Neural crest cell (in vitro differentiated cells): ENCODE measurements at regions not wholly inside any gene's neighbourhood (a gene's known extent, or its start where the extent isn't known, plus 50 kb on each side); places are given as distances from the start of the nearest gene placed in this dataset.

ENCODE experiments used
- DNase-seq: peaks from one replicate; pipeline ENCODE4 v3.0.0; 2021; ENCODE audit warnings: low read depth, mixed read lengths, low spot score
- H3K27ac Mint-ChIP-seq: one replicate; pipeline ENCODE4 v1.8.0; 2021; ENCODE audit warnings: mild to moderate bottlenecking, mixed read lengths; ENCODE audit not compliant: unreplicated experiment
- H3K27me3 Mint-ChIP-seq: 2 replicates; pipeline ENCODE4 v1.8.0; 2021; ENCODE audit warnings: low read depth, mild to moderate bottlenecking, mixed read lengths
- H3K36me3 Mint-ChIP-seq: 2 replicates; pipeline ENCODE4 v1.8.0; 2021; ENCODE audit warnings: low read depth, mild to moderate bottlenecking, mixed read lengths
- H3K4me1 Mint-ChIP-seq: 2 replicates; pipeline ENCODE4 v1.8.0; 2021; ENCODE audit warnings: mixed read lengths
- H3K4me3 Mint-ChIP-seq: one replicate; pipeline ENCODE4 v1.8.0; 2021; ENCODE audit warnings: mild to moderate bottlenecking, mixed read lengths
- H3K9me3 Mint-ChIP-seq: 2 replicates; pipeline ENCODE4 v1.8.0; 2021; ENCODE audit warnings: mixed read lengths
- TF ChIP-seq, protein P1 (sequence below): fragments of 200-600 bp; sonication (generic); conservative IDR thresholded peaks from 2 replicates; pipeline ENCODE4 v1.5.0; 2021; ENCODE audit warnings: antibody characterized with exemption, mild to moderate bottlenecking

DNA sequence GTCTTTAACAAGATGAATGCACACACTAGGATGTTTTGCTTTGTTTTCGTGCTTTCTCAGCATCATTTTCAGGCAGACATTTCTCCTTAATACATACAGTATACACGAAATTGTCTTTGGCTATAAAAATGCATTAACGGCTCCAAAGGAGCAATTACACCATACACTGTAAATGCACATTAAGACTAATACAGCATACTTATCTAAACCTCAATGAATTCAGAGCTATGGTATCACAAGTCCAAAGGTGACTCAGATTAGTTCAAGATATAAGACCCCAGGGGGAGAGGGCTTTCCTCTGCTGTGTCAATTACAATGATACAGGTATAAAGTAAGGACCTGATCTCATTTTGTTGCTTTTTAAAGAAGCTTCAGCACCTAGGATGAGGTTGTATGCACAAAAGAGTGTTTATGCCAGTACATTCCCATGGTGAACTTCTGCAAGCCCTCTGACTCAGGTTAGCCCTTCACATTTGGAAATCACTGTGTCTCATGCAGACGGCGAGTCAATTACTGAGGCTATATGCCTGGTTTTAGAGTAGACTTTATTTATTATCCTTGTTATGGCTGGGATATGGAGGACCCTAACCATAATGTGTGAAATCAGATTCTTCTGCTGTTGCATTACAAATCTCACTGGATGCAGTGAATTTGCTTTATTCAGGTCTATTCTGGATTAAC, 233.3 kb downstream of the ZNF608 start:
- TF ChIP-seq, protein P1, sequence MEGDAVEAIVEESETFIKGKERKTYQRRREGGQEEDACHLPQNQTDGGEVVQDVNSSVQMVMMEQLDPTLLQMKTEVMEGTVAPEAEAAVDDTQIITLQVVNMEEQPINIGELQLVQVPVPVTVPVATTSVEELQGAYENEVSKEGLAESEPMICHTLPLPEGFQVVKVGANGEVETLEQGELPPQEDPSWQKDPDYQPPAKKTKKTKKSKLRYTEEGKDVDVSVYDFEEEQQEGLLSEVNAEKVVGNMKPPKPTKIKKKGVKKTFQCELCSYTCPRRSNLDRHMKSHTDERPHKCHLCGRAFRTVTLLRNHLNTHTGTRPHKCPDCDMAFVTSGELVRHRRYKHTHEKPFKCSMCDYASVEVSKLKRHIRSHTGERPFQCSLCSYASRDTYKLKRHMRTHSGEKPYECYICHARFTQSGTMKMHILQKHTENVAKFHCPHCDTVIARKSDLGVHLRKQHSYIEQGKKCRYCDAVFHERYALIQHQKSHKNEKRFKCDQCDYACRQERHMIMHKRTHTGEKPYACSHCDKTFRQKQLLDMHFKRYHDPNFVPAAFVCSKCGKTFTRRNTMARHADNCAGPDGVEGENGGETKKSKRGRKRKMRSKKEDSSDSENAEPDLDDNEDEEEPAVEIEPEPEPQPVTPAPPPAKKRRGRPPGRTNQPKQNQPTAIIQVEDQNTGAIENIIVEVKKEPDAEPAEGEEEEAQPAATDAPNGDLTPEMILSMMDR: no peak
- Mint-ChIP-seq H3K27ac (no peak overlapping the region), H3K4me3 (no peak overlapping the region), H3K36me3 (no peaks in the 10 kb centered on the region), H3K4me1 (peaks cover 30% of the 10 kb centered on the region), H3K27me3 (no peaks in the 10 kb centered on the region), H3K9me3 (no peaks in the 10 kb centered on the region)
- no peak for DNase-seq

DNA sequence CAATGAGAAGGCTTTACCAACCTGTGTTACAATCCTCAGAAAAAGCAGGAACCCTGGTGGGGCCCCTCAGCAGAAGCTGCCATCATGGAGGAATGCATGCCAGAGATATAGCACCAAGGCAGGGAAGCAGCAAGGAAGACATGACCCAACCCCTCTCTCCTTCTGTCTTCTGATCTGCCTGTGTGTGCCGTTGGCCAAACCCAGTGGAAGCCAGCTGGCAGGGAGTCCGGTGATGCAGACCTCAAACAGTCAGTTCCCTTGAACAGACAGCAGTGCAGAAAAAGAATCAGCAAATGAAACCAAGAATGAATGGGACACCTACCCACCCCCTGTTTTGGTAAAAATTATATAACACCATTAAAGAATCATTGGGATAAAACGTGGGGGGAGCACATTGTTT, 234.2 kb downstream of the ZNF608 start:
- Mint-ChIP-seq H3K27me3 (no peaks in the 10 kb centered on the region), H3K9me3 (no peaks in the 10 kb centered on the region), H3K36me3 (no peaks in the 10 kb centered on the region), H3K4me3 (no peak overlapping the region), H3K27ac (no peak overlapping the region), H3K4me1 (peaks cover 28% of the 10 kb centered on the region)
- DNase-seq: no peak
- TF ChIP-seq, protein P1: no peak

DNA sequence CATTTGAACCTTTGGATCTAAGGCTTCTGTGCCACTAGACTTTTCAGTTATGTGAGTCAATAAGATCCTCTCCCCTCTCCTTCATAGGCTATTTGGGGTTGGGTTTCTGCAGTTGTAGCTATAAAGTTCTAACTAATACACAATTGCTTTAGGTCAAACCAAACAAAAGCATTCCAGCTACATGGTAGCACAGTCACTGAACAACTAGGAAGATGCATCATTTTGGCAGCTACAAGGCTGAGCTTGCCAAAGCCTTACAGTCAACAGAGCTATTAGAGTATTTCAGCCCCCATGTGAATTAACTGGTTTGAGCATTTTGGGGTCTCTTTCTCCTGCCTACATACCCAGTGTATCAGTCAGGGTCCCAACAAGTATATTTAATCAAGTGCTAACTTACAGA, 234.6 kb downstream of the ZNF608 start:
- Mint-ChIP-seq H3K27me3 (no peaks in the 10 kb centered on the region), H3K9me3 (no peaks in the 10 kb centered on the region), H3K4me1 (peaks cover 28% of the 10 kb centered on the region), H3K27ac (no peak overlapping the region), H3K36me3 (no peaks in the 10 kb centered on the region), H3K4me3 (no peak overlapping the region)
- no peak for DNase-seq
- TF ChIP-seq, protein P1: no peak

DNA sequence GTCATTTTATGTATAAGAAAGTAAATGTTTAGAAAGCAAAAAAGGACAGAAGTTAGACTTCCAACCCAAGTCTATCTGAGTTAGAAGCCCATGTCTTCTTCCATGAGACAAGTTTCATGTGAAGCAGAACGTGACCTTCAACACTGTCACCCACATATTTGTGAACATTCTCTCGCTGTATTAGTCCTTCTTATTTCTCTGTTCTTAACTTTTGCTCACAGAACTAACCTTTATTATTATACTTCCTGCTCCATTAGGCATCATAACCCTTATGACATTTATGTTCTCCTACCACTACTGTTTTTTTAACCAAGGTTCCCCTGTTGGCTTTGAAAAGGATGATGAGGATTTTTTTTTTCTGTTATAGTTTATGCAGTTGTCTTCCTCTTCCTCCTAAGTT, 238.8 kb downstream of the ZNF608 start:
- Mint-ChIP-seq H3K4me3 (no peak overlapping the region), H3K4me1 (peaks cover 19% of the 10 kb centered on the region), H3K36me3 (no peaks in the 10 kb centered on the region), H3K9me3 (no peaks in the 10 kb centered on the region), H3K27ac (no peak overlapping the region), H3K27me3 (no peaks in the 10 kb centered on the region)
- no peak for DNase-seq
- TF ChIP-seq, protein P1: no peak

DNA sequence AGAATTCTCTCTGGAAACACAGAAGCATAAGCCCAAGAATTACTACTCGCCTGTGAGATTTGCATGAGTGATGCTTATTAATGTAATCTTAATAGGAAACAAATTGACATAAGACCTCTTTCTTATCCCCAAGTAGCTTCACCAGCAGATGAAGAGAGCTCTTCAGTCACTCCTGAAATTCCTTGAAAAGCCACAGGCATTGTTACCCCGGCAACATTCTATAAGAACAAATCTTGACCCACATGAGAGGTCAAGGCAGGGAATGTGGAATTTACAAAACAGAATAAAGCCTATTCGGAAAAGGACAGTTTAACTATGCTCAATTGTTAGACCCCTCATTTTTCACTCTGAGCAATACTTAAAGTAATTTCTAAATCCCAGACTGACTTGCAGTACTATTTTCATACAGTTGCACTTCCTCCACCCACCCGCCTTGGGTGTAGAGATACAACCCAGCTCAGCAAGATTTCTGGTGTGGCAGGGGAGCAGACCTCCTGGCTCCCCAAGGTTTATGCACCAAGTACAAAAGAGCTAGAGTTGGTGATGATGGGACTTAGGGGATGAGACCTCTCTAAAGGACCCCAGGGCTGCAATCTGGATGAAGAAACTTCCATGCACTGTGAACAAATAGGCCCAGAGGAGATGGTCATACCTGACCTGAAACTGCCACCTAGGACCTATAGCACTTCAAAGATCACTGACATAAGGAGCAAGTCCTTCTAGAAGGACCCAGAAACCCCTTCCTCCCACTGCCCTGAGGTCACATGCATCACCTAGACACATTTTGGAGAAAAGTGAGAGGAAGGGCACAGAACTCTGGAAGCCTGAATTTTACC, 242.1 kb downstream of the ZNF608 start:
- Mint-ChIP-seq H3K4me3 (peak overlapping the region; percentile 27), H3K27ac (no peak overlapping the region), H3K36me3 (no peaks in the 10 kb centered on the region), H3K4me1 (peaks cover 27% of the 10 kb centered on the region), H3K27me3 (no peaks in the 10 kb centered on the region), H3K9me3 (no peaks in the 10 kb centered on the region)
- no peak for DNase-seq
- TF ChIP-seq, protein P1: no peak
